ENCODE measurements at regions not wholly inside any gene's neighbourhood (a gene's known extent, or its start where the extent isn't known, plus 50 kb on each side); places are given as distances from the start of the nearest gene placed in this dataset.

DNA sequence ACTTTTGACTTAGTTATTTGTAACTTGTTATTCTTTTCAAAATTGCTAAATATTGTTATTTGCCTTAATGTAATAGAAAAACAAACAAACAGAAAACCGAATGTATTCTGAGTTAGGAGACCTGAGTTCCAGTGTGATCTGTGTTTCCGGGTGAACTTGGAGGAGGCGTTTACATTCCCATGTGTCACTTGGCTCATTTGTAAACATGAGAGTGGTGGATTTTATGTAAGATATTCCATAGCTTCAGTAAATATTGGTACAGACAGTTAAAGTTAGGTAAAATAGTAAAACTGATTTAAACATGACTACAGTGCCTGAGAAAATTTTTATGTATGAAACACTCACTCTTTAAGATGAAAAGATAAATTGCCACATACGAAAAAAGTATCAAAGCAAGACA lies 287.3 kb upstream of the POU1F1 start:
- no peaks in the 10 kb centered on the region for H3K36me3 ChIP-seq
- FAIRE-seq (no peak), ATAC-seq (no peak), DNase-seq (no peak)
- H3K4me3 ChIP-seq = no peak overlapping the region
- 26 to 29% methylated on average over 4 of the region's 4 CpGs for WGBS, 2 donors
- H3K9me3 ChIP-seq = no peaks in the 10 kb centered on the region
- TF ChIP-seq, protein P1, sequence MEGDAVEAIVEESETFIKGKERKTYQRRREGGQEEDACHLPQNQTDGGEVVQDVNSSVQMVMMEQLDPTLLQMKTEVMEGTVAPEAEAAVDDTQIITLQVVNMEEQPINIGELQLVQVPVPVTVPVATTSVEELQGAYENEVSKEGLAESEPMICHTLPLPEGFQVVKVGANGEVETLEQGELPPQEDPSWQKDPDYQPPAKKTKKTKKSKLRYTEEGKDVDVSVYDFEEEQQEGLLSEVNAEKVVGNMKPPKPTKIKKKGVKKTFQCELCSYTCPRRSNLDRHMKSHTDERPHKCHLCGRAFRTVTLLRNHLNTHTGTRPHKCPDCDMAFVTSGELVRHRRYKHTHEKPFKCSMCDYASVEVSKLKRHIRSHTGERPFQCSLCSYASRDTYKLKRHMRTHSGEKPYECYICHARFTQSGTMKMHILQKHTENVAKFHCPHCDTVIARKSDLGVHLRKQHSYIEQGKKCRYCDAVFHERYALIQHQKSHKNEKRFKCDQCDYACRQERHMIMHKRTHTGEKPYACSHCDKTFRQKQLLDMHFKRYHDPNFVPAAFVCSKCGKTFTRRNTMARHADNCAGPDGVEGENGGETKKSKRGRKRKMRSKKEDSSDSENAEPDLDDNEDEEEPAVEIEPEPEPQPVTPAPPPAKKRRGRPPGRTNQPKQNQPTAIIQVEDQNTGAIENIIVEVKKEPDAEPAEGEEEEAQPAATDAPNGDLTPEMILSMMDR (IDR thresholded peaks at IDR 0.05) = no peak
- H3K4me1 ChIP-seq = no peaks in the 10 kb centered on the region
- H3K27ac ChIP-seq = no peak overlapping the region
- intact Hi-C loops (cut with DNase I) = no loop called here
- no peaks in the 10 kb centered on the region for H3K27me3 ChIP-seq

DNA sequence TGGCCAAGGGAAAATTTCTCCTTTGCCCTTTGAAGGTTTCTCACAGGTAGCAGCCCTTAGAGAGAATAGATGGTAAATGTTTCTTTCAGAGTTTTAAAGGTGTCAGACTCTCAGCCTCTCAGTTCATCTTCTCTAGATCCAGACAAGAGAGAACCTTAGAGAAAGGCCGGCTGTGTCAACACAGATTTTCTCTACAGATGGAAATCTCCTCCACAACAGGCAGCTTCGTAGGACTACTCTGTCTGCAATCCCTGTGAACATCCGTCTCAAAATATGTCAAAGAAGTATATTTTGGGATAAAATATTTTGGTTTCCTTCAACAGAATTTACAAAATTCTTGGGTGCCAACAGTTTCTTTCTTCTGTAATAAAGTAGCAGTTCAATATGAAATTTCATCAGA lies 282.1 kb upstream of the POU1F1 start:
- Histone ChIP-seq H3K9me3 (no peaks in the 10 kb centered on the region), H3K27me3 (no peaks in the 10 kb centered on the region), H3K4me3 (no peak overlapping the region), H3K27ac (no peak overlapping the region), H3K4me1 (no peaks in the 10 kb centered on the region), H3K36me3 (no peaks in the 10 kb centered on the region)
- intact Hi-C loops (cut with DNase I) = no loop called here
- FAIRE-seq (no peak), DNase-seq (no peak), ATAC-seq (no peak)
- WGBS, 2 donors = 43 to 55% methylated on average over 3 of the region's 3 CpGs
- TF ChIP-seq, protein P1 (IDR thresholded peaks at IDR 0.05) = no peak

DNA sequence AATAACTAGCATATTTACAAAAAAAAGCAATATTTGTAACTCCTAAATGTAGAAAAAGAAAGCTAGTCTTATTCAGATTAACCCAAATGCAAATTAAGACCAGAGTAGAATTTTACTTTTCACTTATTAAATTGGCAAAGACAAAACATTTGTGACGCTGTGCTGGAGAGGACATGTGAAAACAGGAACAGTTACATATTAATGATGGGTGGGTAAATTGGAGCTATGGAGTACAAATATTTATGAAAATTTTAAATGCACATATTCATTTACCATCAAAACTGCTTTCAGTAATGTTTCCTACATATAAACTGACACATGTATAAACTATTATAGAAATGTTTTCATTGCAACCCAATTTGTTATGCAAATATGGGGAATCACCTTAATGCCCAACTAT lies 278.9 kb upstream of the POU1F1 start:
- H3K9me3 ChIP-seq = no peaks in the 10 kb centered on the region
- no peak overlapping the region for H3K27ac ChIP-seq
- WGBS, 2 donors = 31 to 34% methylated on average over 1 of the region's 1 CpG
- H3K27me3 ChIP-seq = no peaks in the 10 kb centered on the region
- TF ChIP-seq, protein P1 (IDR thresholded peaks at IDR 0.05) = no peak
- FAIRE-seq (no peak), ATAC-seq (no peak), DNase-seq (no peak)
- no peak overlapping the region for H3K4me3 ChIP-seq
- H3K4me1 ChIP-seq = no peaks in the 10 kb centered on the region
- H3K36me3 ChIP-seq = no peaks in the 10 kb centered on the region
- intact Hi-C loops (cut with DNase I) = no loop called here

DNA sequence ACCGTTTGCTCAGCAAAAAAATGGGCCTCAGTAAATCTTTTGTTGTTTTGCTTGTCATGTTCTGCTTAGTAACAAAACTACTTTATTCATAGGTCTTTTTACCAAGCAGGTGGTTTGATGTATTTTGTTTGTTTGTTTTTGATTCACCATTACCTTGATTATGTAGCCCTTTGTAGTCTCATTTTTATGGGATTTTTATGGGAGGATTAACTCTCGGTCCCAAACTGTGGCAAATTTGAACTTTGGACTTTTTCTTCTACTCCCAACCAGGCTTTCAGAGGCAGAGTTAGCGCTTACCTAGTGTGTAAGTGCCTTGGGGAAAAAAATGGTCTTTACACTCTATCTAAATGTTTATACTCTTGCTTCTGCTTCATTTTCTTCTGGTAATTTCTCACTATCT lies 276.7 kb upstream of the POU1F1 start:
- TF ChIP-seq, protein P1 (IDR thresholded peaks at IDR 0.05) = no peak
- intact Hi-C loops (cut with DNase I) = no loop called here
- Histone ChIP-seq H3K9me3 (no peaks in the 10 kb centered on the region), H3K4me1 (no peaks in the 10 kb centered on the region), H3K36me3 (no peaks in the 10 kb centered on the region), H3K27ac (no peak overlapping the region), H3K4me3 (no peak overlapping the region), H3K27me3 (no peaks in the 10 kb centered on the region)
- DNase-seq (no peak), ATAC-seq (no peak), FAIRE-seq (no peak)
- WGBS, 2 donors = 76% methylated on average over 3 of the region's 3 CpGs

DNA sequence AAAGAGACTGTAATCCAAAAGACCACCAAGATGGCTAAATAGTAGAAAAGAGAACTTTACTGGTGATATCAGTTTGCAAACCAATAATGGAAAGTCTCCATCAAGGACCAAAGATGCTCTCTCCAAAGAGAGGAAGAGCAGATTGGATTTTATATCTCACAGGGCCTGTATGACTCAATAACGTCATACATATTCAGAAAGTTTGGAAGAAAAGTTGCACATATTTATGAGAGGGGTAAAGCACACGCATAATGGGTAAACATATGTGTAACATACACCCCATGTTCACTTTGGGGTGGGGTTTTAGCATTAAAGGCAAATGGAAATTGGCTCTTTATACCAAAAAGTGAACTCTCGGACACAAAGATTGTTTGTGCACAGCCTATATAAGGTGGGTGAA lies 274.5 kb upstream of the POU1F1 start:
- ATAC-seq (no peak), DNase-seq (no peak), FAIRE-seq (no peak)
- Histone ChIP-seq H3K4me1 (no peaks in the 10 kb centered on the region), H3K27me3 (no peaks in the 10 kb centered on the region), H3K27ac (no peak overlapping the region), H3K36me3 (no peaks in the 10 kb centered on the region), H3K9me3 (no peaks in the 10 kb centered on the region), H3K4me3 (no peak overlapping the region)
- WGBS, 2 donors = 74 to 82% methylated on average over 3 of the region's 3 CpGs
- TF ChIP-seq, protein P1 (IDR thresholded peaks at IDR 0.05) = no peak
- intact Hi-C loops (cut with DNase I) = no loop called here

Data from pancreas (tissue), 10 donors.